Retinal pigment epithelial cell (primary cell): ENCODE measurements at regions not wholly inside any gene's neighbourhood (a gene's known extent, or its start where the extent isn't known, plus 50 kb on each side); places are given as distances from the start of the nearest gene placed in this dataset.

Experiments
- DNase-seq: peaks from one replicate; pipeline ENCODE4 v3.0.0-alpha.2; 2010; ENCODE audit warnings: low read depth
- H3K4me3 ChIP-seq: 2 replicates; pipeline ENCODE4 v1.5.1; 2011; ENCODE audit warnings: mild to moderate bottlenecking, low read length, control low read depth, moderate library complexity
- CTCF ChIP-seq: conservative IDR thresholded peaks from 2 replicates; pipeline ENCODE4 v1.5.1; 2011; ENCODE audit warnings: low read depth, low read length, control low read depth, inconsistent platforms

GRCh38 chr7:68015122-68015977 is 1018.7 kb downstream of the TYW1 start:
- no peak for DNase-seq
- H3K4me3 ChIP-seq = no peak overlapping the region
- no peak for TF ChIP-seq CTCF

- DNase-seq = no peak
- H3K4me3 ChIP-seq = no peak overlapping the region
- no peak for TF ChIP-seq CTCF
Observed at GRCh38 chr7:68015978-68016532, 1019.4 kb downstream of the TYW1 start.

GRCh38 chr7:68020102-68020501 is 1023.5 kb downstream of the TYW1 start:
- DNase-seq = no peak
- no peak for TF ChIP-seq CTCF
- no peak overlapping the region for H3K4me3 ChIP-seq

- DNase-seq = no peak
- TF ChIP-seq CTCF = no peak
- no peak overlapping the region for H3K4me3 ChIP-seq
Observed at GRCh38 chr7:68025369-68025768, 1028.7 kb downstream of the TYW1 start.

- no peak for DNase-seq
- no peak for TF ChIP-seq CTCF
- no peak overlapping the region for H3K4me3 ChIP-seq
Observed at GRCh38 chr7:68030530-68030929, 1033.9 kb downstream of the TYW1 start.

GRCh38 chr7:68031180-68031943 is 1034.7 kb downstream of the TYW1 start:
- no peak overlapping the region for H3K4me3 ChIP-seq
- no peak for TF ChIP-seq CTCF
- DNase-seq = no peak
